B cell (primary cell): ENCODE measurements at regions not wholly inside any gene's neighbourhood (a gene's known extent, or its start where the extent isn't known, plus 50 kb on each side); places are given as distances from the start of the nearest gene placed in this dataset.

Experiments used
- EZH2 ChIP-seq: IDR thresholded peaks from 2 replicates; pipeline ENCODE4 v1.6.1; 2012; ENCODE audit warnings: borderline replicate concordance, low read depth, mild to moderate bottlenecking, moderate library complexity, low read length; ENCODE audit not compliant: insufficient read depth, poor library complexity, severe bottlenecking
- TF ChIP-seq, protein P1 (sequence below): fragments of 200-600 bp; IDR thresholded peaks from one replicate; pipeline ENCODE4 v1.8.0; 2022; ENCODE audit warnings: antibody characterized with exemption, mild to moderate bottlenecking

DNA sequence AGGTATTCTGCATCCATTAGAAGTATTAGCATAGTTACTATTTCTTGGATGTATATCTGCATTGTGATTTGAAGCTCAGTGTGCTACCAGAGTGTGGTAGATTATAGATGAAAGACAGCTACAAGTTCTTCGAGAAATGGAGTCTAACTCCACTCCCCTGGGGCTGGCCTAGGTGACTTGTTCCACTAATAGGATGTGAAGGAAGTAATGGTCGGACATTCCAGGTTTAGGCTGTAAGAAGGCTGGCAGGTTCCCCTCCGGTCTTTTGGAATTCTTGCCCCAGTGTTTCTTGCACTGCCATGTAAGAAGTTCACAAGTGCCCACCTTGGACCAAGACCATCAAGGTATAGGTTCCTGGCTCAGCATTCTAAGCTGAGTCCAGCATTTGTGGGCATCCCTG, 236.4 kb downstream of the FLRT2 start:
- no peak for TF ChIP-seq EZH2
- TF ChIP-seq, protein P1, sequence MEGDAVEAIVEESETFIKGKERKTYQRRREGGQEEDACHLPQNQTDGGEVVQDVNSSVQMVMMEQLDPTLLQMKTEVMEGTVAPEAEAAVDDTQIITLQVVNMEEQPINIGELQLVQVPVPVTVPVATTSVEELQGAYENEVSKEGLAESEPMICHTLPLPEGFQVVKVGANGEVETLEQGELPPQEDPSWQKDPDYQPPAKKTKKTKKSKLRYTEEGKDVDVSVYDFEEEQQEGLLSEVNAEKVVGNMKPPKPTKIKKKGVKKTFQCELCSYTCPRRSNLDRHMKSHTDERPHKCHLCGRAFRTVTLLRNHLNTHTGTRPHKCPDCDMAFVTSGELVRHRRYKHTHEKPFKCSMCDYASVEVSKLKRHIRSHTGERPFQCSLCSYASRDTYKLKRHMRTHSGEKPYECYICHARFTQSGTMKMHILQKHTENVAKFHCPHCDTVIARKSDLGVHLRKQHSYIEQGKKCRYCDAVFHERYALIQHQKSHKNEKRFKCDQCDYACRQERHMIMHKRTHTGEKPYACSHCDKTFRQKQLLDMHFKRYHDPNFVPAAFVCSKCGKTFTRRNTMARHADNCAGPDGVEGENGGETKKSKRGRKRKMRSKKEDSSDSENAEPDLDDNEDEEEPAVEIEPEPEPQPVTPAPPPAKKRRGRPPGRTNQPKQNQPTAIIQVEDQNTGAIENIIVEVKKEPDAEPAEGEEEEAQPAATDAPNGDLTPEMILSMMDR, result no peak
